ENCODE measurements at regions not wholly inside any gene's neighbourhood (a gene's known extent, or its start where the extent isn't known, plus 50 kb on each side); places are given as distances from the start of the nearest gene placed in this dataset.

DNA sequence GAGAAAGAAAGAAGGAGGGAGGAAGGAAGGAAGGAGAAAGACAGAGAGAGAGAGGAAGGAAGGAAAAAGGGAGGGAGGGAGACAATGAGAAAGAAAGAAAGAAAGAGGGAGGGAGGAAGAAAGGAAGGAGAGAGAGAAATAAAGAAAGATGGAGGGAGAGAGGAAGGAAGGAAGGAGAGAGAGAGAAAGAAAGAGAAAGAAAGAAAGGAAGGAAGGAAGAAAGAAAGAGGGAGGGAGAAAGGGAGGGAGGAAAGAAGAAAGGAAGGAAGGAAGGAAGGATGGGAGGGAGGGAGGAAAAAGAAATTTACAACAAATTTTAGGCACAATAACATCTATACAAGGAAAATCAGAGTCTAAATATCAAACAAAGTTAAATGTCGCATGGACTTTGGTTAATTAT lies 332.6 kb upstream of the KLF6 start:
- Histone ChIP-seq H3K9me3 (replicated peaks) (peaks cover 9% of the 10 kb centered on the region), H3K27ac (replicated peaks) (no peak overlapping the region), H3K4me3 (no peak overlapping the region), H3K36me3 (no peaks in the 10 kb centered on the region), H3K27me3 (ENCODE audit: low read depth) (no peaks in the 10 kb centered on the region), H3K4me1 (peaks cover 21% of the 10 kb centered on the region)
- intact Hi-C loops (cut with micrococcal nuclease): no loop called here
- TF ChIP-seq, protein P1, sequence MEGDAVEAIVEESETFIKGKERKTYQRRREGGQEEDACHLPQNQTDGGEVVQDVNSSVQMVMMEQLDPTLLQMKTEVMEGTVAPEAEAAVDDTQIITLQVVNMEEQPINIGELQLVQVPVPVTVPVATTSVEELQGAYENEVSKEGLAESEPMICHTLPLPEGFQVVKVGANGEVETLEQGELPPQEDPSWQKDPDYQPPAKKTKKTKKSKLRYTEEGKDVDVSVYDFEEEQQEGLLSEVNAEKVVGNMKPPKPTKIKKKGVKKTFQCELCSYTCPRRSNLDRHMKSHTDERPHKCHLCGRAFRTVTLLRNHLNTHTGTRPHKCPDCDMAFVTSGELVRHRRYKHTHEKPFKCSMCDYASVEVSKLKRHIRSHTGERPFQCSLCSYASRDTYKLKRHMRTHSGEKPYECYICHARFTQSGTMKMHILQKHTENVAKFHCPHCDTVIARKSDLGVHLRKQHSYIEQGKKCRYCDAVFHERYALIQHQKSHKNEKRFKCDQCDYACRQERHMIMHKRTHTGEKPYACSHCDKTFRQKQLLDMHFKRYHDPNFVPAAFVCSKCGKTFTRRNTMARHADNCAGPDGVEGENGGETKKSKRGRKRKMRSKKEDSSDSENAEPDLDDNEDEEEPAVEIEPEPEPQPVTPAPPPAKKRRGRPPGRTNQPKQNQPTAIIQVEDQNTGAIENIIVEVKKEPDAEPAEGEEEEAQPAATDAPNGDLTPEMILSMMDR (IDR thresholded peaks at IDR 0.05; ENCODE audit: borderline replicate concordance): no peak
- DNase-seq: no peak

DNA sequence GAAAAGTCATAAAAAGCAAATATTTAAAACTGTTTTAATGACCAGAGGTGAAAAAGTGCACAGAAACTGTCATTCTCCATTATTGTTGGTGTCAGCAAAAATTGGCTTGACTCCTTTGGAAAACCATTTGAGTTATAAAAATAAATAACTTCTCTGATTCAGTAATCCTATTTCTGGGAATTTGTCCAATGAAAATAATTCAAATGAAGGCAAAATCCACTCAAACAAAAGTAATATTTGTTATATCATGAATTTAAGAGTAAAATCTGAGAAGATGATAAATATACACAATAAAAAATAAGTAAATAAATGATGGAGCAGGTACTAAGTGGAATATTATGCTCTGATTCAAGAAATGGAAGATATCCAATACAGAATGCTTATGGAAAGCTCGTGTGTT lies 326.6 kb upstream of the KLF6 start:
- TF ChIP-seq, protein P1 (IDR thresholded peaks at IDR 0.05; ENCODE audit: borderline replicate concordance): no peak
- Histone ChIP-seq H3K9me3 (replicated peaks) (peaks cover 9% of the 10 kb centered on the region), H3K4me3 (no peak overlapping the region), H3K4me1 (peaks cover 20% of the 10 kb centered on the region), H3K36me3 (no peaks in the 10 kb centered on the region), H3K27me3 (ENCODE audit: low read depth) (no peaks in the 10 kb centered on the region), H3K27ac (replicated peaks) (no peak overlapping the region)
- intact Hi-C loops (cut with micrococcal nuclease): no loop called here
- DNase-seq: no peak

DNA sequence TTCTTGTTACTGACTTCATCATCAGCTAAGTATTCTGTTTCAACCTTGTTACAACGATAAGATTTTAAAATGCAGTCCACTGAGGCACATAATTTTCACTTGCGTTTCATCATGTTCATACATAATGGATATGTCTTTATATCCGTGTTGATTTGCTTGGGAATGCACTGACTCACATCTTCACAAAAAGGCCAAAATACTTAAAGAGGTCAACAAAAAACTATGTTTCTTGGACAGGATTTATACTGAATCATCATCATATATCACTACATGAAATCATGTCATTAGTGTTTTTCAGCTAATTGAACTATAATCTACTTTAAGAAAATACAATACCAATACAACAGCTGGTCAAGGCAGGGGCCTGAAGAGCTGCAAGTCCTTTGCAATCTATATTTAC lies 324.5 kb upstream of the KLF6 start:
- intact Hi-C loops (cut with micrococcal nuclease): no loop called here
- DNase-seq: no peak
- Histone ChIP-seq H3K36me3 (no peaks in the 10 kb centered on the region), H3K4me1 (peaks cover 20% of the 10 kb centered on the region), H3K9me3 (replicated peaks) (peaks cover under 1% of the 10 kb centered on the region), H3K27ac (replicated peaks) (peak overlapping the region; percentile 75), H3K4me3 (no peak overlapping the region), H3K27me3 (ENCODE audit: low read depth) (no peaks in the 10 kb centered on the region)
- TF ChIP-seq, protein P1 (IDR thresholded peaks at IDR 0.05; ENCODE audit: borderline replicate concordance): no peak

DNA sequence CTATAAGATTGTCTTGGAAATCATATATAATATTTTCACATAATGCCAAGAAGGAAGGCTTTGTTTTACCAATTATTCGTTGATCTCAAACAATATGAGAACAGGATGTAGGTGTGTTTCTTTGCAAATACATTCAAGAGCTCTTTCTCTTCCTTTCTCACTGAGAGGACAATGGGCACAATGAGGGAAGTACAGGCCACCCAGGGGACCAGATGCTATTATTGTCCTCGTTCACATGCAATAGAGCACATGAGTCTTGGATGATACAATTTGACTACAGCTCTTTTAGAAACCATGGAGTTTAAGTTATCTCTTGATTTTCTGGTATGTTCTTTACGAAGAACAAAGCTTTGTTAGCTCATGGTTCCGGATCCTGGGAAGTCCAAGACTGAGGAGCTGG lies 323.7 kb upstream of the KLF6 start:
- TF ChIP-seq, protein P1 (IDR thresholded peaks at IDR 0.05; ENCODE audit: borderline replicate concordance): no peak
- intact Hi-C loops (cut with micrococcal nuclease): no loop called here
- H3K4me1 ChIP-seq: peaks cover 20% of the 10 kb centered on the region
- peak overlapping the region; percentile 75 for H3K27ac ChIP-seq (replicated peaks)
- H3K4me3 ChIP-seq: no peak overlapping the region
- no peaks in the 10 kb centered on the region for H3K9me3 ChIP-seq (replicated peaks)
- no peaks in the 10 kb centered on the region for H3K27me3 ChIP-seq (ENCODE audit: low read depth)
- H3K36me3 ChIP-seq: no peaks in the 10 kb centered on the region
- DNase-seq: no peak

DNA sequence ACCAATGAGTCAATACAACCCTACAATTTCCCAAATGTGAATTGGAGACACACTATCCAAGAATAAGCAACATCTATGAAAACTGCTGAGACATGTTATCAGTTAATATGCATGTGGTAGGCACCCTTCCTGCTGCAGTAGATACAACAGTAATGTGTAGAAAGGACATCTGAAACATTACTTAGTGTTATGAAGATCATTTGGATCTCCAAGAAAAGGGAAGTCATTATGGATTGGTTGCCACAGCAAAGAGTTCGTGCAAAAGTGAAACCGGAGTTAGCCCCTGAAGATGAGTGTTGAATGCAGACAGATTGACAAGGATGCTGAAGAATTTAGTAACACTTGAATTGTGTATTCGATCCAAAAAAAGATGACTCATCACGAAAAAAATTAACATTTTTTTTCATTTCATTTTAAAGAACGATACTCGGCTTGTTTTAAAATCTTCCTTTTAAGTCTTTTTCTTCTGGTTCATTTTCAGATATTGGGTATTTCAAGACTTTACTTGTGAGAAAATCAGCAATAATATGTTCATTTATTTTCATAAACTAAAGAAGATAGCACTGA lies 322.4 kb upstream of the KLF6 start:
- H3K36me3 ChIP-seq: no peaks in the 10 kb centered on the region
- H3K27me3 ChIP-seq (ENCODE audit: low read depth): no peaks in the 10 kb centered on the region
- TF ChIP-seq, protein P1 (IDR thresholded peaks at IDR 0.05; ENCODE audit: borderline replicate concordance): no peak
- no peak overlapping the region for H3K4me3 ChIP-seq
- H3K4me1 ChIP-seq: peaks cover 20% of the 10 kb centered on the region
- no peaks in the 10 kb centered on the region for H3K9me3 ChIP-seq (replicated peaks)
- H3K27ac ChIP-seq (replicated peaks): peak overlapping the region; percentile 75
- DNase-seq: no peak
- intact Hi-C loops (cut with micrococcal nuclease): no loop called here

Measured in left ventricle myocardium inferior (tissue), 1 donor.